GM18498 (cell line): ENCODE measurements at regions not wholly inside any gene's neighbourhood (a gene's known extent, or its start where the extent isn't known, plus 50 kb on each side); places are given as distances from the start of the nearest gene placed in this dataset.
"Not testable (repeated sequence)": the region's sequence is repeated elsewhere in the genome, so short reads cannot be mapped to it uniquely, and the experiment has no call there.

Experiments
- ATAC-seq: cut with Tn5 transposase; IDR thresholded peaks from one replicate; pipeline ENCODE4 v1.9.1; 2021; ENCODE audit warnings: mild to moderate bottlenecking, moderate library complexity; ENCODE audit not compliant: unreplicated experiment

DNA sequence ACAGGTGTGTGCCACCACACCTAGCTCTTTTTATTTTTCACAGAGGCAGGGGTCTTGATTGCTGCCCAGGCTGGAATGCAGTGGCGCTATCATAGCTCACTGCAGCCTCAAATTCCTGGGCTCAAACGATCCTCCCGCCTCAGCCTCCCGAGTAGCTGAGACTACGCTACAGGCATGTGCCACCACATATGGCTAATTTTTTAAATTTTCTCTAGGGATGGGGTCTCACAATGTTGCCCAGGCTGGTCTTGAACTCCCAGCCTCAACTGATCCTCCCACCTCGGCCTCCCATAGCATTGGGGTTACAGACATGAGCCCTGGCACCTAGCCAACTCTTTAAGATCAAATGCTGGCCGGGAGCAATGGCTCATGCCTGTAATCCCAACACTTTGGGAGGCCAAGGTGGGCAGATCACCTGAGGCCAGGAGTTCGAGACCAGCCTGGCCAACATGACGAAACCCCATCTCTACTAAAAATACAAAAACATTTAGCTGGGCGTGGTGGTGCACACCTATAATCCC, 50.6 kb upstream of the MYL10 start:
- ATAC-seq: not testable (repeated sequence)

DNA sequence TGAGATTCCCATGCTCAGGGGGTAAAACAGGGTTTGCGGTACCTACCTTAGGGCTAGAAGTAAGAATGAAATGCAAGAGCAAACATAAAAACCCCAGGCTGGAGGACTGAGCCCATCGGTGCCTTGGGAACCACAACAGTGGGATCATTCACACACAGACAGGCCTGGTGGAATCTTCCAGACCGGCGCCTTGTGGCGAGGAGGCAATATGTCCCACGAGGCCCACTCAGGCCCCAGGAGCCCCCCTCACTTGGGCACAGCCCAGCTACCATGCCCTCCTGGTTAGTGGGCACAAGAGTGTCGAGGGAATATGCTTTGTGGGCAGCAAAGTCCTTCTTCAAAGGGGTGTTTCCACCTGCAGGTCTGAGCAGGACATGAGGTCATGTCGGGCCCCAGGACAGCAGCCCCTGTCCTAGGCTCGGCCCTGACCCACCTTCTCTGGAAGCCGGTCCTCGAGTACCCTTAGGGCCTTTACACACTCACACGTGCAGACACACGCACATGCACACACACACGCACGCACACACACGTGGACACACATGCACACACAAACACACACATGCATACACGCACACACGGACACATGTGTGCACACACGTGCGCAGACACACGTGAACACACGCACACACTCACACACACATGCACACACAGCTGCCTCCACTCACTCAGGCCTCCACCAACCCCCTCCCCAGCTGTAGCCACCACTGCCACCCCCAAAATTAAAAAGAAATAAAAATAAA, 51.5 kb upstream of the MYL10 start:
- no peak for ATAC-seq

- no peak for ATAC-seq
These were observed 52.3 kb upstream of the MYL10 start for GRCh38 chr7:101681170-101682007.

DNA sequence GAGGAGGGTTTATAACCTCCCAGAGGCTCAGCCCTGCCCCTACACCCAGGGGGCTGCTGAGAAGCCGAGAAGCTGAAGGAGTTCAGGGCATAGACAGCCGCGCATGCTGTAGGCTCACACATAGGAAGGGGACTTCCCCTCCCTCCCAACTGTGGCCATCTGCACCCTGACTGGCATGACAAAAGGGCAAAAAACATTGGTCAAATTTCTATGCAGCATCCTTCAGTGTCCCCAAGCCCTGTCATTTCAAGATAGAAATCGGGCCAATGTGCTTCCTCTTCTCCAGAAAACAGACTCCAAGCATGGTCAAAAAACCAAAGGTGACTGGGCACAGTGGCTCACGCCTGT, 55.9 kb upstream of the MYL10 start:
- ATAC-seq: no peak

- no peak for ATAC-seq
These were observed 56.9 kb upstream of the MYL10 start for GRCh38 chr7:101686030-101686429.

GRCh38 chr7:101687081-101687480, 58.0 kb upstream of the MYL10 start:
- ATAC-seq: no peak

- ATAC-seq: no peak
These were observed 58.7 kb upstream of the MYL10 start for GRCh38 chr7:101687791-101688182.

- peak; percentile 73 for ATAC-seq
These were observed 59.2 kb upstream of the MYL10 start for GRCh38 chr7:101688183-101688831.

DNA sequence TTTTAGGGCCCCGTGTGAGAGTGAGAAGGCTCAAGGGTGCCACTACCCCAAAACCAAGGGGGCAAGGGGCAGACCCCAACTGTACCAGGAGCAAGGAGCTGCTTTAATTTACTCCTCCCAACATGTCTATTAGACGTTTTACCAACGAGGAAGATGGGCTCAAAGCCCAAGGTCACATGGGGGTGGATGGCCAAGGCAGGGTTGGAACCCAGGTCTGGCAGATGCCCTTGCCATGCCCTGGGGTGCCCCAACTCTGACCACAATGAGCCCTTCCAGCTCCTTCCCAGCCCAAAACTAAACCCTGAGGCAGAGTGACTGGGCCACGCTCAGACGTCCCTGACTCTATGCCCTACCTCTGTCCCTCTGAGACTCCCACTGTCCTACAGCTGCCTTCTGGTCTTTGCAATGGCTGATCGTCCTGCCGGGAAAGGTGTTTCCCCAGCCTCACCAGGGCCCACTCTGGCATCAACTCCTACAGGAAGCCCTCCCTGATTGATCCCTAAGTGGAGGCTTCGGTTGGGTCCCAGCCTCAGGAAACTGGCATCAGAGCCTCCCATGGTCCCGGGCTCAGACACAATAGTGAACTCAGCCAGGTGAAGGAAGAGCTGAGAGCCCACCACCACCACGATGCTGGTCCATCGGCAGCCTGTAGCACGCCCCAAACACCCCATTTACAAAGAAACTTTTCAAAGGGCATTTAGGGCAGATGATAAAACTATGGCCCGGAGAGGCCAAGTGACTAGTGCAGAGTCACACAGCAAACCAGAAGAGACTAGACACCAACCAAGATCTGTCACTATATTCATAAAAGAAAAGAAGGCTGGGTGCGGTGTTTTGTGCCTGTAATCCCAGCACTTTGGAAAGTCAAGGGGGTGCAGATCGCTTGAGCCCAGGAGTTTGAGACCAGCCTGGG, 60.2 kb upstream of the MYL10 start:
- no peak for ATAC-seq

GRCh38 chr7:101690061-101690460, 61.0 kb upstream of the MYL10 start:
- no peak for ATAC-seq

DNA sequence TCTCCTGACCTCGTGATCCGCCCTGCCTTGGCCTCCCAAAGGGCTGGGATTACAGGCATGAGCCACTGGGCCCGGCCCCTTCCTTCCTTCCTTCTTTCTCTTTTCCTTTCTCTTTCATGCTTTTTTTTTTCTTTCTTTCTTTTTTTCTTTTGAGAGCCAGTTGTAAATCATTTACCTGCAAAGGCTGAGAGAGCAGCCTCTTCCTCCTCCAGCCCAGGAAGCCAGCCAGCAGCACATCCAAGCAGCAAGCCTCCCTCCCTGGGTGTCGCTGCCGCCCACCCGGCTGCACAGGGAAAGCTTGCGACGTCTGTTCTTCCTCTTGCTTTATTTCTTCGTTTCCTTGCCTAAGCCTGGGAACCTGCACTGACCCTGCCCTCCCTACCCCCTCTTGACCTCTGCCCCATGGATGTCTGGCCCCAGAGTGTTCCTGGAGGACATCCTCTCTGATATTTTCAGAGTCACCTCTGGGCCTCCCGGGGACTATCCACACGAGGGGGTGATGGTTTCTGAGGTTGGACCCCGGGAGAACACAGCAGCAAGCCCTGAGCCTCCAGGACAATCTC, 62.8 kb upstream of the MYL10 start:
- no peak for ATAC-seq

- no peak for ATAC-seq
These were observed 64.5 kb upstream of the MYL10 start for GRCh38 chr7:101693498-101694091.

DNA sequence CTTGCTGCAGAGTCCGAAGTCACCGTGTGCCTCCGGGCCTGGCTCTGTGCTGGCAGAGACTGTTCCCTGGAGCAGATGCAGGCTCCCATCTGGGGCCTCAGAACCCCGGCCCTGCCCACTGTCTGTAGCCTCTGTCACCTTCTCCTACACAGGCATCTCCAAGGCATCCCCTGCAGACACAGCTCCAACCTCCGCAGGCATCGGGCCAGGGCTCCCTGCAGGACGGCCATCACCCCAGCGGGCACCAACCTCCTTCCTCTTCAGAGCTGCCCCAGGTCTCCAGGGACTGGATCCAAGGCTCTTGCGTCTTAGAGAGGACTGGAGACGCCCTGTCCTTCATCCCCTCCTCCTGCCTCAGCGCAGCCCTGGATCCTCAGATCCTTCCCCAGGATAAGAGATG, 69.9 kb upstream of the MYL10 start:
- ATAC-seq: no peak

- ATAC-seq: no peak
These were observed 70.3 kb upstream of the MYL10 start for GRCh38 chr7:101699399-101699798.

DNA sequence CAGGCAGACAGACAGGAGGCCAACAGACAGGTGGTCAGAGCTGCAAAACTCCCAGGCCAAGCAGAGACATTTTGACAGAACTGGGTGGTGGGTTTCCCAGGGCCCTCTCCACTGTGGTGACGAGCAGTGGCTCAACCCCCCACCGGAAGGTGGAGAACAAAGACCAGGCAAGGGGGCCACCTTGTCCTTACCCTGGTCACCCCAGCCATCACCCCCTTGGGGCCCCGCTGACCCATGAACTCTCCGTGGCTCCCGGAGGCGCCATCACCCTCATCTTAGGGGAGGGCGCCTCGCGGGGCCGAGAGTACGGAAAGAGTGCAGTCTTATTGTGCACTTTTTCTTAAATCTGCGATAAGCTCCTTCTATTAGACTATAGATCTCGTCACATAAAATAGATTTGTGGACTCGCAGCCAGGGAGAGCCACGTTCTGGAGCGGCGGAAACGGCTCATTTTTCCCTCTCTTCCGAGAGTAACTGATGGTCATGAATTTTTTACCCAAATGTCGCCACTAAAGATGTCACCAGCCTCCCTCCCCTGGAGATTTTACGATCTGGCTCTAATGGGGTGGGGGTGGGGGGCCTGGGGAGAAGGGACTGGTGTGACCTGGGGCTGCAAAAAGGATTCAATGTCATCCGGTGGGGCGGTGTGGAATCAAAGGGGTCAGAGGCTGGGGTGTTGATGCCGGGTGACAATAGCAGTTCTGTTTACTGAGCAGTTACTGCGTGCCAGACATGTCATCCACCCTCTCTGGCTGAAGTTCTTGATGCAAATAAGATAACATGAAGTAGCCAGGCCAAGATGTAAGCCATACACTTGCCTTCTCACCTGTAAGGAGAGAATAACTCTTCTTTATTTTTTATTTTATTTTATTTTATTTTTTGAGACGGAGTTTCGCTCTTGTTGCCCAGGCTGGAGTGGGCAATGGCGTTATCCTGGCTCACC, 71.1 kb upstream of the MYL10 start:
- no peak for ATAC-seq

- no peak for ATAC-seq
These were observed 72.2 kb upstream of the MYL10 start for GRCh38 chr7:101701153-101701794.

- ATAC-seq: no peak
These were observed 73.3 kb upstream of the MYL10 start for GRCh38 chr7:101702362-101702850.

DNA sequence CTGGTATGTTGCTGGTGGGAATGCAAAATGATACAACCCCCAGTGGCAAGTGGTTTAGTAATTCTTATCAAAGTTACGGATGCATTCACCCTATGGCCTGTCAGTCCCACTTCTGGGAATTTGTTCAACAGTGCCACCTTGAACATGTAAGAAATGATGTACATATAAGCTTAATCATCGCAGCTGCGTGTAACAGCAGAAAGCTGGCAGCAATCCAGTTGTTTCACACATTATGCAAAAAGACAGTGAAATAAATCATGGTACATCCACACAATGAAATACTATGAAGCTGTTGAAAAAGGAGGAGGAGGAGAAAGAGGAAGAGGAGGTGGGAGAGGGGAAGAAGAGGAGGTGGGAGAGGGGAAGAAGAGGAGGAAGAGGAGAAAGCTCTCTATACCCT, 76.2 kb upstream of the MYL10 start:
- no peak for ATAC-seq
